IMR-90 (cell line): ENCODE measurements at regions not wholly inside any gene's neighbourhood (a gene's known extent, or its start where the extent isn't known, plus 50 kb on each side); places are given as distances from the start of the nearest gene placed in this dataset.

Source experiments
- ATAC-seq: fragments of 200-7000 bp; cut with Tn5 transposase; 2 replicates; pipeline ENCODE4 v1.9.1; 2020; ENCODE audit warnings: low read depth, mild to moderate bottlenecking, moderate library complexity
- BruUV-seq: library from RNA; stranded (reverse); fragments of 400-500 nt; replicated peaks from 2 replicates; lab custom pipeline; 2021; lab: Mats Ljungman, UMichigan
- CTCF ChIA-PET: fragments of 300-600 bp; formaldehyde crosslinking; extraction: SDS; loops from one replicate; lab custom pipeline; 2021; ENCODE audit warnings: antibody characterized with exemption; lab: Yijun Ruan, JAX
- POLR2A ChIA-PET: fragments of 300-600 bp; sonication (Branson Sonifier 250); formaldehyde crosslinking; loops from one replicate; lab custom pipeline; 2022; ENCODE audit warnings: antibody characterized with exemption; ENCODE audit not compliant: unreplicated experiment; lab: Charles Lee
- DNase-seq: peaks from one replicate; pipeline ENCODE4 v3.0.0; 2013
- H2AFZ ChIP-seq: replicated peaks from 2 replicates; pipeline ENCODE3; 2013; ENCODE audit warnings: low read length, mild to moderate bottlenecking; ENCODE audit not compliant: poor library complexity
- H2AK5ac ChIP-seq: 2 replicates; pipeline ENCODE4 v1.6.1; 2013; ENCODE audit warnings: low read depth, low read length, inconsistent platforms
- H2AK9ac ChIP-seq: replicated peaks from 2 replicates; pipeline ENCODE3; 2013; ENCODE audit warnings: mild to moderate bottlenecking, low read depth, low read length, moderate library complexity; ENCODE audit not compliant: poor library complexity
- H2BK120ac ChIP-seq: 2 replicates; pipeline ENCODE4 v1.6.1; 2013; ENCODE audit warnings: low read depth, low read length, inconsistent platforms
- H2BK15ac ChIP-seq: 3 replicates; pipeline ENCODE4 v1.6.1; 2013; ENCODE audit warnings: low read depth, low read length, inconsistent platforms
- H2BK20ac ChIP-seq: 2 replicates; pipeline ENCODE4 v1.6.1; 2013; ENCODE audit warnings: low read depth, mild to moderate bottlenecking, inconsistent platforms, low read length, moderate library complexity
- H2BK5ac ChIP-seq: 2 replicates; pipeline ENCODE4 v1.6.1; 2013; ENCODE audit warnings: mild to moderate bottlenecking, low read depth, low read length, inconsistent platforms; ENCODE audit not compliant: poor library complexity, severe bottlenecking
- H3K14ac ChIP-seq: replicated peaks from 2 replicates; pipeline ENCODE4 v1.6.1; 2013; ENCODE audit warnings: low read depth, low read length, inconsistent platforms
- H3K18ac ChIP-seq: 2 replicates; pipeline ENCODE4 v1.6.1; 2013; ENCODE audit warnings: low read depth, low read length, control low read depth
- H3K23ac ChIP-seq: 2 replicates; pipeline ENCODE4 v1.6.1; 2013; ENCODE audit warnings: low read depth, low read length, inconsistent platforms
- H3K27ac ChIP-seq: 2 replicates; pipeline ENCODE4 v1.5.1; 2013; ENCODE audit warnings: mild to moderate bottlenecking, control low read depth, low read length; ENCODE audit not compliant: insufficient read depth
- H3K27me3 ChIP-seq: 2 replicates; pipeline ENCODE4 v1.6.1; 2013; ENCODE audit warnings: low read length; ENCODE audit not compliant: control insufficient read depth, insufficient read depth
- H3K36me3 ChIP-seq: 2 replicates; pipeline ENCODE4 v1.6.1; 2013; ENCODE audit warnings: low read length, mixed read lengths; ENCODE audit not compliant: control insufficient read depth, insufficient read depth
- H3K4ac ChIP-seq: 2 replicates; pipeline ENCODE4 v1.6.1; 2013; ENCODE audit warnings: low read depth, low read length, inconsistent platforms
- H3K4me1 ChIP-seq: 2 replicates; pipeline ENCODE4 v1.6.1; 2013; ENCODE audit warnings: low read length, mixed read lengths; ENCODE audit not compliant: control insufficient read depth, insufficient read depth
- H3K4me2 ChIP-seq: 2 replicates; pipeline ENCODE4 v1.6.1; 2013; ENCODE audit warnings: low read depth, mild to moderate bottlenecking, control low read depth, low read length, moderate library complexity
- H3K4me3 ChIP-seq: 2 replicates; pipeline ENCODE4 v1.5.1; 2013; ENCODE audit warnings: low read depth, mild to moderate bottlenecking, control low read depth, low read length, moderate library complexity; ENCODE audit not compliant: insufficient read depth
- H3K56ac ChIP-seq: 2 replicates; pipeline ENCODE4 v1.6.1; 2013; ENCODE audit warnings: low read length, inconsistent platforms; ENCODE audit not compliant: insufficient read depth; ENCODE audit errors: extremely low read depth
- H3K79me1 ChIP-seq, 2 experiments: 2 replicates each; pipeline ENCODE4 v1.6.1; 2013; ENCODE audit warnings: low read length in 2 of 2, inconsistent platforms in 1 of 2, low read depth in 1 of 2
- H3K9ac ChIP-seq: 2 replicates; pipeline ENCODE4 v1.6.1; 2013; ENCODE audit warnings: low read depth, low read length, control low read depth
- H3K9me1 ChIP-seq: 2 replicates; pipeline ENCODE4 v1.6.1; 2013; ENCODE audit warnings: low read length, inconsistent platforms; ENCODE audit not compliant: insufficient read depth
- H3K9me3 ChIP-seq: 2 replicates; pipeline ENCODE4 v1.6.1; 2013; ENCODE audit warnings: low read length; ENCODE audit not compliant: control insufficient read depth, insufficient read depth
- H4K20me1 ChIP-seq: 2 replicates; pipeline ENCODE4 v1.6.1; 2013; ENCODE audit warnings: low read length, inconsistent platforms; ENCODE audit not compliant: insufficient read depth
- H4K5ac ChIP-seq: 2 replicates; pipeline ENCODE4 v1.6.1; 2013; ENCODE audit warnings: mild to moderate bottlenecking, low read depth, low read length, control low read depth
- H4K8ac ChIP-seq, 2 experiments: 2 replicates each; pipeline ENCODE4 v1.6.1; 2013; ENCODE audit warnings: low read depth in 2 of 2, low read length in 2 of 2, control low read depth in 1 of 2, inconsistent platforms in 1 of 2
- H4K91ac ChIP-seq: 2 replicates; pipeline ENCODE4 v1.6.1; 2013; ENCODE audit warnings: low read depth, low read length, inconsistent platforms; ENCODE audit not compliant: insufficient read depth
- BHLHE40 ChIP-seq: fragments of 150-350 bp; IDR thresholded peaks from 2 replicates; pipeline ENCODE4 v1.6.1; 2016; ENCODE audit warnings: mild to moderate bottlenecking, low read depth, low read length
- CEBPB ChIP-seq: IDR thresholded peaks from 2 replicates; pipeline ENCODE4 v1.6.1; 2012; ENCODE audit warnings: low read depth, low read length, improper control_type of control experiment
- FOS ChIP-seq: fragments of 150-350 bp; IDR thresholded peaks from 2 replicates; pipeline ENCODE4 v1.6.1; 2016; ENCODE audit warnings: low read depth, low read length
- MAFK ChIP-seq: IDR thresholded peaks from 2 replicates; pipeline ENCODE4 v1.6.1; 2012; ENCODE audit warnings: low read depth, low read length, improper control_type of control experiment
- MXI1 ChIP-seq: IDR thresholded peaks from 2 replicates; pipeline ENCODE4 v1.6.1; 2012; ENCODE audit warnings: low read depth, mild to moderate bottlenecking, low read length, moderate library complexity, borderline replicate concordance
- NFE2L2 ChIP-seq: fragments of 150-350 bp; IDR thresholded peaks from 2 replicates; pipeline ENCODE4 v1.6.1; 2016; ENCODE audit warnings: low read depth, mild to moderate bottlenecking, low read length
- POLR2A ChIP-seq: IDR thresholded peaks from 2 replicates; pipeline ENCODE4 v1.6.1; 2012; ENCODE audit warnings: mild to moderate bottlenecking, low read depth, low read length
- RAD21 ChIP-seq: IDR thresholded peaks from 2 replicates; pipeline ENCODE4 v1.6.1; 2012; ENCODE audit warnings: low read length, improper control_type of control experiment
- RCOR1 ChIP-seq: IDR thresholded peaks from 2 replicates; pipeline ENCODE4 v1.6.1; 2012; ENCODE audit warnings: mild to moderate bottlenecking, low read length, improper control_type of control experiment; ENCODE audit not compliant: insufficient replicate concordance
- RFX5 ChIP-seq: IDR thresholded peaks from 2 replicates; pipeline ENCODE4 v1.8.0; 2012; ENCODE audit warnings: low read depth, mild to moderate bottlenecking, low read length, moderate library complexity
- SMC3 ChIP-seq: fragments of 150-350 bp; IDR thresholded peaks from 2 replicates; pipeline ENCODE4 v1.6.1; 2016; ENCODE audit warnings: low read depth, mild to moderate bottlenecking, antibody characterized with exemption, low read length, moderate library complexity
- WGBS, 2 experiments: methylation state at CpG; one replicate each; pipeline versions ENCODE4 v1.1.5 to v1.1.7; 2013; ENCODE audit warnings: missing lambda C conversion rate in 2 of 2; ENCODE audit not compliant: insufficient read length in 1 of 2; ENCODE audit errors: extremely low coverage in 2 of 2; 5-methylcytosine and 5-hydroxymethylcytosine counted together
- dilution Hi-C: fragments of 300-500 bp; cut with HindIII; formaldehyde crosslinking; loops from one replicate; pipeline ENCODE4 v1.14.3; 2018; ENCODE audit warnings: low sequenced_read_pairs; ENCODE audit not compliant: unreplicated experiment
- in situ Hi-C: fragments of 300-500 bp; cut with MboI; formaldehyde crosslinking; loops from 3 replicates; pipeline ENCODE4 v1.14.3; 2019; ENCODE audit warnings: low sequenced_read_pairs, inconsistent platforms, mixed read lengths
- intact Hi-C: fragments of 100-400 bp; cut with micrococcal nuclease; formaldehyde crosslinking; loops from 2 replicates; pipeline ENCODE4 v1.10.0; 2022
- TF ChIP-seq, protein P1 (sequence below): fragments of 150-350 bp; IDR thresholded peaks from 2 replicates; pipeline ENCODE4 v1.6.1; 2016; ENCODE audit warnings: low read depth, mild to moderate bottlenecking, low read length, moderate library complexity, borderline replicate concordance
- TF ChIP-seq, protein P2 (sequence below): fragments of 150-350 bp; IDR thresholded peaks from 2 replicates; pipeline ENCODE4 v1.6.1; 2017; ENCODE audit warnings: mild to moderate bottlenecking, antibody characterized with exemption, low read length, low read depth

DNA sequence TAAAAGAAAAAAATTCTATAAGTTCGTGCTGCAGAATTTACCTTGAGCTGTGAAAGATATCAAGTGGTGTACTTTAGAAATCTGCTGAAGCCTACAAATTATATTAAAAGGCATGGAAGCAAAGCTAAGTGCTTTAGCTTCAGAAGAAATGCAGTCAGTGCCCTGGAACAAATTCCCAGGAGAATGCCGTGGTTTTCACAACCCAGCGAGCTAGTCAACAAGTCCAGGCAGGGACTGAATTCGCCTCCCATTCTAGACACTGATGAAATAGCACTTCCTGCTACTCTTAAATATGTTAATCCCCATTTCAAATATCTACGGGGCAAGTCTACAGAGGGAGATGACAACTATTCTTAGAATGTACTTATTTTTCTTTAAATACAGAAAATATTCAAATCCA is 326.4 kb upstream of the IGF1R start:
- Histone ChIP-seq H3K9me1 (no peaks in the 10 kb centered on the region), H3K36me3 (no peaks in the 10 kb centered on the region), H3K4me3 (no peak overlapping the region), H2BK120ac (no peak overlapping the region), H3K18ac (no peak overlapping the region), H3K4me1 (no peaks in the 10 kb centered on the region), H2AFZ (no peak overlapping the region), H3K4me2 (no peak overlapping the region), H3K9me3 (peaks cover 2% of the 10 kb centered on the region; the same call in 1 of the 2 replicates), H3K23ac (no peak overlapping the region), H3K27me3 (no peaks in the 10 kb centered on the region), H2AK9ac (no peak overlapping the region), H4K8ac (no peak overlapping the region), H3K14ac (no peak overlapping the region), H2BK15ac (no peak overlapping the region), H3K4ac (no peak overlapping the region), H4K5ac (no peak overlapping the region), H4K91ac (no peak overlapping the region), H3K9ac (no peak overlapping the region), H2BK5ac (no peak overlapping the region), H2AK5ac (no peak overlapping the region), H4K20me1 (no peaks in the 10 kb centered on the region), H3K79me1 (no peaks in the 10 kb centered on the region), H3K56ac (no peak overlapping the region), H2BK20ac (no peak overlapping the region), H3K27ac (no peak overlapping the region)
- CTCF ChIA-PET, result interaction anchor here (0.8 kb wide), 1 partner anchor 10 kb away, joined by 8 read pairs; no protein-coding TSS in a partner anchor
- in situ Hi-C loops, result no loop called here
- TF ChIP-seq, protein P1, sequence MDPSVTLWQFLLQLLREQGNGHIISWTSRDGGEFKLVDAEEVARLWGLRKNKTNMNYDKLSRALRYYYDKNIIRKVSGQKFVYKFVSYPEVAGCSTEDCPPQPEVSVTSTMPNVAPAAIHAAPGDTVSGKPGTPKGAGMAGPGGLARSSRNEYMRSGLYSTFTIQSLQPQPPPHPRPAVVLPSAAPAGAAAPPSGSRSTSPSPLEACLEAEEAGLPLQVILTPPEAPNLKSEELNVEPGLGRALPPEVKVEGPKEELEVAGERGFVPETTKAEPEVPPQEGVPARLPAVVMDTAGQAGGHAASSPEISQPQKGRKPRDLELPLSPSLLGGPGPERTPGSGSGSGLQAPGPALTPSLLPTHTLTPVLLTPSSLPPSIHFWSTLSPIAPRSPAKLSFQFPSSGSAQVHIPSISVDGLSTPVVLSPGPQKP, result no peak
- TF ChIP-seq RCOR1 (no peak), SMC3 (no peak), RFX5 (no peak), CEBPB (no peak), MAFK (no peak), MXI1 (no peak), FOS (no peak), RAD21 (no peak), NFE2L2 (no peak), BHLHE40 (no peak), POLR2A (no peak)
- TF ChIP-seq, protein P2, sequence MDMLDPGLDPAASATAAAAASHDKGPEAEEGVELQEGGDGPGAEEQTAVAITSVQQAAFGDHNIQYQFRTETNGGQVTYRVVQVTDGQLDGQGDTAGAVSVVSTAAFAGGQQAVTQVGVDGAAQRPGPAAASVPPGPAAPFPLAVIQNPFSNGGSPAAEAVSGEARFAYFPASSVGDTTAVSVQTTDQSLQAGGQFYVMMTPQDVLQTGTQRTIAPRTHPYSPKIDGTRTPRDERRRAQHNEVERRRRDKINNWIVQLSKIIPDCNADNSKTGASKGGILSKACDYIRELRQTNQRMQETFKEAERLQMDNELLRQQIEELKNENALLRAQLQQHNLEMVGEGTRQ, result no peak
- ATAC-seq, result no peak
- intact Hi-C loops, result no loop called here
- no CpG with 5 or more reads among the region's 5 CpGs for WGBS, 2 experiments
- no TSS peak for BruUV-seq
- dilution Hi-C loops, result no loop called here
- POLR2A ChIA-PET, result interaction anchor here (0.6 kb wide), 1 partner anchor 501 kb away, joined by 3 read pairs; no protein-coding TSS in a partner anchor
- no peak for DNase-seq
